NT2/D1 (cell line): ENCODE measurements at regions not wholly inside any gene's neighbourhood (a gene's known extent, or its start where the extent isn't known, plus 50 kb on each side); places are given as distances from the start of the nearest gene placed in this dataset.

Experiments used
- SUZ12 ChIP-seq: IDR thresholded peaks from 2 replicates; pipeline ENCODE4 v1.6.1; 2011; ENCODE audit not compliant: insufficient read length, insufficient read depth; ENCODE audit errors: extremely low read depth
- YY1 ChIP-seq: IDR thresholded peaks from 2 replicates; pipeline ENCODE4 v1.6.1; 2011; ENCODE audit not compliant: insufficient read length, insufficient read depth
- ZNF274 ChIP-seq: IDR thresholded peaks from 2 replicates; pipeline ENCODE4 v1.6.1; 2011; ENCODE audit warnings: mild to moderate bottlenecking, low read depth, low read length

DNA sequence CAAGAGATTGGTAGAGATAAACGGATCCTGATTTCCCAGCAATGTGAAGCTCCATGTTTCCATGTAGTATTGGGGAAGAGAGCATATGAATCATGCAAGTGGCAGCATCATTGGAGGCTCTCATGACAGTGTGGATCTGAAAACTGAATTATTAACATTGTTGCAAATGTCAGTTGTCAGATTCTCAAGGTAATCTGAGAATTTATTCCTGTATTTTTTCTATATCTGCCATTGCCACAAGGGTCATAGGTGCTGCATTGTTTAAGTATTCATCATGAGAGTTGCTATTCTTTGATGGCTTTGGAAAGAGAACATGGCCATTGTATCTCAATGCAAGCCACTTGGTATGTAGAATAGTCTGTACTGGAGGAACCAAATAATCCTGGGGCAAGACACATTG lies 1217.0 kb upstream of the ZEB2 start:
- TF ChIP-seq YY1 = no peak
- TF ChIP-seq SUZ12 = no peak
- TF ChIP-seq ZNF274 = no peak
